ENCODE measurements at regions not wholly inside any gene's neighbourhood (a gene's known extent, or its start where the extent isn't known, plus 50 kb on each side); places are given as distances from the start of the nearest gene placed in this dataset.

DNA sequence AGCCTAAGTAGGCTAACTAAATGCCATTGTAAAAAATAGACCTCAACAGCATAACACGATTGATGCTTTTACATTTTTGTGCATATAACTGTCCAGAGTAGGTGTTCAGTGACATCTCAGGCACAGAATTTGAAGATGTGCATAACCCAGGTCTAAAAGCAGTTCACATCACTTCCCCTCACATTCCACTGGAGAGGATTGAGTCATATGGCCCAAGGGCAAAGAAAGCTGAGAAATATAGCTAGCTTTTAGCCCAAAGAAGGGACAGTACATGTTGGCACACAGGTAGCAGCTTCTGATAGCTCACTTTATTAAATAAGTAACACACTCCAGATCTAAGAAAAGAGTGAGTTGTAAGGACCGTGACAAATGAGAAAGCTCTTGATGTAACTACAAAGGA is 2259.5 kb upstream of the WWC1 start:
- TF ChIP-seq, protein P1, sequence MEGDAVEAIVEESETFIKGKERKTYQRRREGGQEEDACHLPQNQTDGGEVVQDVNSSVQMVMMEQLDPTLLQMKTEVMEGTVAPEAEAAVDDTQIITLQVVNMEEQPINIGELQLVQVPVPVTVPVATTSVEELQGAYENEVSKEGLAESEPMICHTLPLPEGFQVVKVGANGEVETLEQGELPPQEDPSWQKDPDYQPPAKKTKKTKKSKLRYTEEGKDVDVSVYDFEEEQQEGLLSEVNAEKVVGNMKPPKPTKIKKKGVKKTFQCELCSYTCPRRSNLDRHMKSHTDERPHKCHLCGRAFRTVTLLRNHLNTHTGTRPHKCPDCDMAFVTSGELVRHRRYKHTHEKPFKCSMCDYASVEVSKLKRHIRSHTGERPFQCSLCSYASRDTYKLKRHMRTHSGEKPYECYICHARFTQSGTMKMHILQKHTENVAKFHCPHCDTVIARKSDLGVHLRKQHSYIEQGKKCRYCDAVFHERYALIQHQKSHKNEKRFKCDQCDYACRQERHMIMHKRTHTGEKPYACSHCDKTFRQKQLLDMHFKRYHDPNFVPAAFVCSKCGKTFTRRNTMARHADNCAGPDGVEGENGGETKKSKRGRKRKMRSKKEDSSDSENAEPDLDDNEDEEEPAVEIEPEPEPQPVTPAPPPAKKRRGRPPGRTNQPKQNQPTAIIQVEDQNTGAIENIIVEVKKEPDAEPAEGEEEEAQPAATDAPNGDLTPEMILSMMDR (IDR thresholded peaks at IDR 0.05), result no peak
- TF ChIP-seq POLR2A (IDR thresholded peaks at IDR 0.05), result no peak

Measured in transverse colon (tissue), 3 donors.